Gastroesophageal sphincter (tissue), 3 donors: ENCODE measurements at regions not wholly inside any gene's neighbourhood (a gene's known extent, or its start where the extent isn't known, plus 50 kb on each side); places are given as distances from the start of the nearest gene placed in this dataset.

Experiments
- CTCF ChIP-seq, 4 experiments: fragments of 200-600 bp in 2 of 4; fragments of 450-650 bp in 2 of 4; sonication (generic) in 1 of 4; IDR thresholded peaks; one replicate each; pipeline ENCODE4 v1.5.1; 2017 to 2019; ENCODE audit warnings: antibody characterized with exemption in 4 of 4, mild to moderate bottlenecking in 2 of 4, moderate library complexity in 2 of 4
- POLR2A ChIP-seq, 2 donors: fragments of 450-650 bp; IDR thresholded peaks; one replicate each; pipeline ENCODE4 v1.6.1; 2017; ENCODE audit warnings: antibody characterized with exemption in 2 of 2, mild to moderate bottlenecking in 2 of 2, moderate library complexity in 1 of 2
- POLR2AphosphoS5 ChIP-seq: sonication (generic); formaldehyde crosslinking; IDR thresholded peaks from one replicate; pipeline ENCODE4 v1.6.1; 2017; ENCODE audit warnings: antibody characterized with exemption

- TF ChIP-seq CTCF (IDR thresholded peaks at IDR 0.05) (no peak), POLR2AphosphoS5 (no peak), POLR2A (IDR thresholded peaks at IDR 0.05) (no peak)
These were observed 98.1 kb downstream of the KLRB1 start for GRCh38 chr12:9509464-9510161.
